ENCODE measurements at regions not wholly inside any gene's neighbourhood (a gene's known extent, or its start where the extent isn't known, plus 50 kb on each side); places are given as distances from the start of the nearest gene placed in this dataset.

- no peak overlapping the region for H3K4me3 ChIP-seq (ENCODE audit: low read depth, low read length)
- no peak overlapping the region for H3K27ac ChIP-seq (ENCODE audit: low read depth)
- no peak for DNase-seq (ENCODE audit: extremely low spot score)
- H3K4me1 ChIP-seq (ENCODE audit: insufficient read depth): no peaks in the 10 kb centered on the region
- no peaks in the 10 kb centered on the region for H3K36me3 ChIP-seq (ENCODE audit: insufficient read depth)
- 57% methylated on average over 2 of the region's 2 CpGs for WGBS
Measured at GRCh38 chr5:60335913-60336312, 364.1 kb downstream of the DEPDC1B start.

- no peaks in the 10 kb centered on the region for H3K4me1 ChIP-seq (ENCODE audit: insufficient read depth)
- no peak overlapping the region for H3K27ac ChIP-seq (ENCODE audit: low read depth)
- DNase-seq (ENCODE audit: extremely low spot score): no peak
- 49% methylated on average over 2 of the region's 2 CpGs for WGBS
- no peaks in the 10 kb centered on the region for H3K36me3 ChIP-seq (ENCODE audit: insufficient read depth)
- H3K4me3 ChIP-seq (ENCODE audit: low read depth, low read length): no peak overlapping the region
Measured at GRCh38 chr5:60334281-60334713, 365.7 kb downstream of the DEPDC1B start.

GRCh38 chr5:60333005-60333571 lies 366.9 kb downstream of the DEPDC1B start:
- H3K4me1 ChIP-seq (ENCODE audit: insufficient read depth): no peaks in the 10 kb centered on the region
- H3K4me3 ChIP-seq (ENCODE audit: low read depth, low read length): no peak overlapping the region
- no peak overlapping the region for H3K27ac ChIP-seq (ENCODE audit: low read depth)
- no peak for DNase-seq (ENCODE audit: extremely low spot score)
- no peaks in the 10 kb centered on the region for H3K36me3 ChIP-seq (ENCODE audit: insufficient read depth)
- 74% methylated on average over 6 of the region's 6 CpGs for WGBS

- DNase-seq (ENCODE audit: extremely low spot score): no peak
- Histone ChIP-seq H3K4me3 (ENCODE audit: low read depth, low read length) (no peak overlapping the region), H3K4me1 (ENCODE audit: insufficient read depth) (no peaks in the 10 kb centered on the region), H3K36me3 (ENCODE audit: insufficient read depth) (no peaks in the 10 kb centered on the region), H3K27ac (ENCODE audit: low read depth) (no peak overlapping the region)
- WGBS: 86% methylated on average over 2 of the region's 2 CpGs
Measured at GRCh38 chr5:60332244-60333004, 367.5 kb downstream of the DEPDC1B start.

GRCh38 chr5:60330236-60330635 lies 369.7 kb downstream of the DEPDC1B start:
- no peak for DNase-seq (ENCODE audit: extremely low spot score)
- H3K36me3 ChIP-seq (ENCODE audit: insufficient read depth): no peaks in the 10 kb centered on the region
- no peaks in the 10 kb centered on the region for H3K4me1 ChIP-seq (ENCODE audit: insufficient read depth)
- WGBS: 91% methylated on average over 3 of the region's 3 CpGs
- no peak overlapping the region for H3K4me3 ChIP-seq (ENCODE audit: low read depth, low read length)
- no peak overlapping the region for H3K27ac ChIP-seq (ENCODE audit: low read depth)

GRCh38 chr5:60325870-60326269 lies 374.1 kb downstream of the DEPDC1B start:
- H3K4me1 ChIP-seq (ENCODE audit: insufficient read depth): no peaks in the 10 kb centered on the region
- H3K36me3 ChIP-seq (ENCODE audit: insufficient read depth): no peaks in the 10 kb centered on the region
- WGBS: 54% methylated on average over 2 of the region's 2 CpGs
- H3K4me3 ChIP-seq (ENCODE audit: low read depth, low read length): no peak overlapping the region
- no peak for DNase-seq (ENCODE audit: extremely low spot score)
- H3K27ac ChIP-seq (ENCODE audit: low read depth): no peak overlapping the region

GRCh38 chr5:60323596-60323995 lies 376.4 kb downstream of the DEPDC1B start:
- 79% methylated on average over 3 of the region's 3 CpGs for WGBS
- H3K4me1 ChIP-seq (ENCODE audit: insufficient read depth): no peaks in the 10 kb centered on the region
- H3K4me3 ChIP-seq (ENCODE audit: low read depth, low read length): no peak overlapping the region
- no peak overlapping the region for H3K27ac ChIP-seq (ENCODE audit: low read depth)
- no peak for DNase-seq (ENCODE audit: extremely low spot score)
- H3K36me3 ChIP-seq (ENCODE audit: insufficient read depth): no peaks in the 10 kb centered on the region

GRCh38 chr5:60312098-60312497 lies 387.9 kb downstream of the DEPDC1B start:
- WGBS: 95% methylated on average over 2 of the region's 2 CpGs
- no peak overlapping the region for H3K4me3 ChIP-seq (ENCODE audit: low read depth, low read length)
- H3K27ac ChIP-seq (ENCODE audit: low read depth): no peak overlapping the region
- no peak for DNase-seq (ENCODE audit: extremely low spot score)
- no peaks in the 10 kb centered on the region for H3K36me3 ChIP-seq (ENCODE audit: insufficient read depth)
- no peaks in the 10 kb centered on the region for H3K4me1 ChIP-seq (ENCODE audit: insufficient read depth)

- 79% methylated on average over 2 of the region's 2 CpGs for WGBS
- DNase-seq (ENCODE audit: extremely low spot score): no peak
- no peaks in the 10 kb centered on the region for H3K4me1 ChIP-seq (ENCODE audit: insufficient read depth)
Measured at GRCh38 chr5:60299944-60300343, 400.0 kb downstream of the DEPDC1B start.

GRCh38 chr5:60297658-60298057 lies 402.3 kb downstream of the DEPDC1B start:
- WGBS: 33% methylated on average over 1 of the region's 1 CpG
- DNase-seq (ENCODE audit: extremely low spot score): no peak
- no peak overlapping the region for H3K4me3 ChIP-seq (ENCODE audit: low read depth, low read length)
- H3K4me1 ChIP-seq (ENCODE audit: insufficient read depth): no peaks in the 10 kb centered on the region
- H3K27ac ChIP-seq (ENCODE audit: low read depth): no peak overlapping the region
- no peaks in the 10 kb centered on the region for H3K36me3 ChIP-seq (ENCODE audit: insufficient read depth)

More at GRCh38 chr5:60299944-60300343, 400.0 kb downstream of the DEPDC1B start:
- Histone ChIP-seq H3K36me3 (ENCODE audit: insufficient read depth) (no peaks in the 10 kb centered on the region), H3K27ac (ENCODE audit: low read depth) (no peak overlapping the region), H3K4me3 (ENCODE audit: low read depth, low read length) (no peak overlapping the region)

GRCh38 chr5:60295423-60295822 lies 401.9 kb upstream of the PDE4D start:
- no peak for DNase-seq (ENCODE audit: extremely low spot score)
- 20% methylated on average over 2 of the region's 2 CpGs for WGBS
- Histone ChIP-seq H3K4me1 (ENCODE audit: insufficient read depth) (no peaks in the 10 kb centered on the region), H3K27ac (ENCODE audit: low read depth) (no peak overlapping the region), H3K4me3 (ENCODE audit: low read depth, low read length) (no peak overlapping the region), H3K36me3 (ENCODE audit: insufficient read depth) (no peaks in the 10 kb centered on the region)

GRCh38 chr5:60293518-60293917 lies 400.0 kb upstream of the PDE4D start:
- DNase-seq (ENCODE audit: extremely low spot score): no peak
- no peaks in the 10 kb centered on the region for H3K36me3 ChIP-seq (ENCODE audit: insufficient read depth)
- no peaks in the 10 kb centered on the region for H3K4me1 ChIP-seq (ENCODE audit: insufficient read depth)
- no peak overlapping the region for H3K4me3 ChIP-seq (ENCODE audit: low read depth, low read length)
- WGBS: 93% methylated on average over 2 of the region's 2 CpGs
- H3K27ac ChIP-seq (ENCODE audit: low read depth): no peak overlapping the region

- DNase-seq (ENCODE audit: extremely low spot score): no peak
- 67% methylated on average over 5 of the region's 5 CpGs for WGBS
Measured at GRCh38 chr5:60287174-60287771, 393.7 kb upstream of the PDE4D start.

GRCh38 chr5:60285910-60286309 lies 392.4 kb upstream of the PDE4D start:
- H3K27ac ChIP-seq (ENCODE audit: low read depth): no peak overlapping the region
- H3K4me3 ChIP-seq (ENCODE audit: low read depth, low read length): no peak overlapping the region
- WGBS: 84% methylated on average over 5 of the region's 5 CpGs
- DNase-seq (ENCODE audit: extremely low spot score): no peak
- no peaks in the 10 kb centered on the region for H3K36me3 ChIP-seq (ENCODE audit: insufficient read depth)
- no peaks in the 10 kb centered on the region for H3K4me1 ChIP-seq (ENCODE audit: insufficient read depth)

More at GRCh38 chr5:60287174-60287771, 393.7 kb upstream of the PDE4D start:
- H3K4me1 ChIP-seq (ENCODE audit: insufficient read depth): no peaks in the 10 kb centered on the region
- H3K27ac ChIP-seq (ENCODE audit: low read depth): no peak overlapping the region
- H3K4me3 ChIP-seq (ENCODE audit: low read depth, low read length): no peak overlapping the region
- H3K36me3 ChIP-seq (ENCODE audit: insufficient read depth): no peaks in the 10 kb centered on the region

Data from urinary bladder (tissue), 3 donors.